GM23248 (cell line): ENCODE measurements at regions not wholly inside any gene's neighbourhood (a gene's known extent, or its start where the extent isn't known, plus 50 kb on each side); places are given as distances from the start of the nearest gene placed in this dataset.

Source experiments
- DNase-seq: peaks from one replicate; pipeline ENCODE4 v3.0.0-alpha.2; 2015
- H2AFZ ChIP-seq: fragments of 200-600 bp; sonication (generic); 2 replicates; pipeline ENCODE4 v1.6.1; 2016; ENCODE audit warnings: antibody characterized with exemption
- H3F3A ChIP-seq: fragments of 200-600 bp; sonication (generic); 2 replicates; pipeline ENCODE4 v1.6.1; 2016; ENCODE audit warnings: mild to moderate bottlenecking, antibody characterized with exemption, mixed run types; ENCODE audit not compliant: insufficient read depth
- H3K27ac ChIP-seq: fragments of 200-600 bp; sonication (generic); 2 replicates; pipeline ENCODE4 v1.5.1; 2016; ENCODE audit warnings: mild to moderate bottlenecking
- H3K27me3 ChIP-seq: fragments of 200-600 bp; sonication (generic); replicated peaks from 2 replicates; pipeline ENCODE4 v1.6.1; 2016; ENCODE audit warnings: mild to moderate bottlenecking; ENCODE audit not compliant: insufficient read depth
- H3K36me3 ChIP-seq: fragments of 200-600 bp; sonication (generic); 2 replicates; pipeline ENCODE4 v1.6.1; 2016; ENCODE audit warnings: low read depth, mild to moderate bottlenecking
- H3K4me1 ChIP-seq: fragments of 200-600 bp; sonication (generic); 2 replicates; pipeline ENCODE4 v1.6.1; 2016; ENCODE audit warnings: mild to moderate bottlenecking; ENCODE audit not compliant: insufficient read depth
- H3K4me2 ChIP-seq: fragments of 200-600 bp; sonication (generic); one replicate; pipeline ENCODE4 v1.6.1; 2016; ENCODE audit warnings: mild to moderate bottlenecking; ENCODE audit not compliant: unreplicated experiment
- H3K4me3 ChIP-seq: fragments of 200-600 bp; sonication (generic); 2 replicates; pipeline ENCODE4 v1.5.1; 2016; ENCODE audit warnings: mild to moderate bottlenecking
- H3K79me2 ChIP-seq: fragments of 200-600 bp; sonication (generic); 2 replicates; pipeline ENCODE4 v1.6.1; 2016; ENCODE audit warnings: mild to moderate bottlenecking; ENCODE audit not compliant: insufficient read depth
- H3K9ac ChIP-seq: fragments of 200-600 bp; sonication (generic); 2 replicates; pipeline ENCODE4 v1.6.1; 2016; ENCODE audit warnings: mild to moderate bottlenecking
- H3K9me2 ChIP-seq: fragments of 200-600 bp; sonication (generic); 2 replicates; pipeline ENCODE4 v1.6.1; 2016; ENCODE audit warnings: mixed run types, mild to moderate bottlenecking, moderate library complexity; ENCODE audit not compliant: insufficient read depth
- H3K9me3 ChIP-seq: fragments of 200-600 bp; sonication (generic); one replicate; pipeline ENCODE4 v1.6.1; 2017; ENCODE audit warnings: low read depth
- H4K20me1 ChIP-seq: fragments of 200-600 bp; sonication (generic); 2 replicates; pipeline ENCODE4 v1.6.0; 2016; ENCODE audit not compliant: insufficient read depth
- EZH2 ChIP-seq: fragments of 200-600 bp; sonication (generic); IDR thresholded peaks from 2 replicates; pipeline ENCODE4 v1.6.1; 2018; ENCODE audit warnings: antibody characterized with exemption, mild to moderate bottlenecking; ENCODE audit not compliant: insufficient read depth, poor library complexity, severe bottlenecking
- EZH2phosphoT487 ChIP-seq: fragments of 200-600 bp; sonication (generic); IDR thresholded peaks from 2 replicates; pipeline ENCODE4 v1.6.1; 2018; ENCODE audit warnings: antibody characterized with exemption, moderate library complexity, mild to moderate bottlenecking, low read depth; ENCODE audit not compliant: insufficient read depth
- WGBS, 2 experiments: methylation state at CpG; one replicate each; pipeline ENCODE4 v1.1.6; 2015 to 2017; ENCODE audit warnings: low lambda C conversion rate in 2 of 2, low coverage in 1 of 2; ENCODE audit errors: missing lambda C conversion rate in 2 of 2; 5-methylcytosine and 5-hydroxymethylcytosine counted together
- in situ Hi-C: fragments of 300-500 bp; cut with MboI; formaldehyde crosslinking; loops from 2 replicates; pipeline ENCODE4 v1.15.0; 2020

DNA sequence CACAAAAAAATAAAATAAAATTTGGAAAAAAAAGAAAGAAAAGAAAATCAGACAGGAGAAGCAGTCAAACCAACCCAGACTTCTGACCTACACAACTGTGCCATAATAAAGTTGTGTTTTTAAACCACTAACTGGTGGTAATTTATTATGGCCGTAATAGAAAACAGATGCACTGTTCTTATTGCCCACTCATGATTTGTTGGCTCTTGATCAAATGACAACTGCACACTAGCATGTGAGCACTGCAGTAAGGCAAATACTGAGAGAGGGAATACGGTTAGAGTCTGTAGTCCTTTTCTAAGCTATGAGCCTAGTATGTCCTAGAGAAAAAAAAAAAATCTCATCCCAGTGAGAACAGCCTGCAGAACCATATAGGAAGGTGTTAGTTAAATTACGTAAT, 61.2 kb upstream of the TNR start:
- no peak overlapping the region for H3K4me3 ChIP-seq
- no peaks in the 10 kb centered on the region for H3F3A ChIP-seq
- no peaks in the 10 kb centered on the region for H3K79me2 ChIP-seq
- peak; percentile 29 for DNase-seq
- H4K20me1 ChIP-seq = no peaks in the 10 kb centered on the region
- no peaks in the 10 kb centered on the region; the same call in 1 of the 2 replicates for H3K27me3 ChIP-seq
- WGBS, 2 experiments = 25 to 30% methylated on average over 3 of the region's 3 CpGs
- no peak overlapping the region for H3K4me2 ChIP-seq
- H3K9me2 ChIP-seq = no peaks in the 10 kb centered on the region
- H3K4me1 ChIP-seq = no peaks in the 10 kb centered on the region
- H2AFZ ChIP-seq = no peak overlapping the region
- no peak overlapping the region for H3K27ac ChIP-seq
- H3K36me3 ChIP-seq = no peaks in the 10 kb centered on the region
- TF ChIP-seq EZH2phosphoT487 (no peak), EZH2 (no peak)
- no peaks in the 10 kb centered on the region for H3K9me3 ChIP-seq
- H3K9ac ChIP-seq = no peak overlapping the region
- in situ Hi-C loops = no loop called here

GRCh38 chr1:175803413-175803812, 60.0 kb upstream of the TNR start:
- WGBS, 2 experiments = 42 to 69% methylated on average over 1 of the region's 1 CpG
- Histone ChIP-seq H3K9me3 (no peaks in the 10 kb centered on the region), H3F3A (no peaks in the 10 kb centered on the region), H3K36me3 (no peaks in the 10 kb centered on the region), H3K4me3 (no peak overlapping the region), H4K20me1 (no peaks in the 10 kb centered on the region), H3K4me2 (no peak overlapping the region), H3K79me2 (no peaks in the 10 kb centered on the region), H2AFZ (no peak overlapping the region), H3K9me2 (no peaks in the 10 kb centered on the region), H3K27me3 (no peaks in the 10 kb centered on the region; the same call in 1 of the 2 replicates), H3K27ac (no peak overlapping the region), H3K9ac (no peak overlapping the region), H3K4me1 (no peaks in the 10 kb centered on the region)
- TF ChIP-seq EZH2phosphoT487 (no peak), EZH2 (no peak)
- in situ Hi-C loops = no loop called here
- DNase-seq = no peak

GRCh38 chr1:175802407-175803123, 59.2 kb upstream of the TNR start:
- no peak for TF ChIP-seq EZH2phosphoT487
- no peak for TF ChIP-seq EZH2
- in situ Hi-C loops = no loop called here
- WGBS, 2 experiments = 35 to 42% methylated on average over 10 of the region's 10 CpGs

GRCh38 chr1:175801979-175802378, 58.6 kb upstream of the TNR start:
- H3K4me3 ChIP-seq = no peak overlapping the region
- no peak overlapping the region for H3K27ac ChIP-seq
- no peaks in the 10 kb centered on the region; the same call in 1 of the 2 replicates for H3K27me3 ChIP-seq
- H3K79me2 ChIP-seq = no peaks in the 10 kb centered on the region
- no peaks in the 10 kb centered on the region for H3K4me1 ChIP-seq
- no peaks in the 10 kb centered on the region for H4K20me1 ChIP-seq
- TF ChIP-seq EZH2phosphoT487 (no peak), EZH2 (no peak)
- in situ Hi-C loops = no loop called here
- H3F3A ChIP-seq = no peaks in the 10 kb centered on the region
- no peak for DNase-seq
- no peak overlapping the region for H3K9ac ChIP-seq
- no peaks in the 10 kb centered on the region for H3K9me3 ChIP-seq
- H2AFZ ChIP-seq = no peak overlapping the region
- no peaks in the 10 kb centered on the region for H3K9me2 ChIP-seq
- no peaks in the 10 kb centered on the region for H3K36me3 ChIP-seq
- H3K4me2 ChIP-seq = no peak overlapping the region
- WGBS, 2 experiments = 14 to 29% methylated on average over 5 of the region's 5 CpGs

More at GRCh38 chr1:175802407-175803123, 59.2 kb upstream of the TNR start:
- Histone ChIP-seq H3K4me2 (no peak overlapping the region), H3K9me2 (no peaks in the 10 kb centered on the region), H3F3A (no peaks in the 10 kb centered on the region), H3K27ac (no peak overlapping the region), H3K9me3 (no peaks in the 10 kb centered on the region), H3K27me3 (no peaks in the 10 kb centered on the region; the same call in 1 of the 2 replicates), H2AFZ (no peak overlapping the region), H3K9ac (no peak overlapping the region), H3K4me1 (no peaks in the 10 kb centered on the region), H3K36me3 (no peaks in the 10 kb centered on the region), H3K79me2 (no peaks in the 10 kb centered on the region), H4K20me1 (no peaks in the 10 kb centered on the region), H3K4me3 (no peak overlapping the region)
- DNase-seq = no peak
